ENCODE measurements at regions not wholly inside any gene's neighbourhood (a gene's known extent, or its start where the extent isn't known, plus 50 kb on each side); places are given as distances from the start of the nearest gene placed in this dataset.

GRCh38 chr2:234812851-234813250 lies 139.0 kb upstream of the SH3BP4 start:
- Histone ChIP-seq H3K9me3 (ENCODE audit: control insufficient read depth in 3 of 3, low read length in 3 of 3) (no peaks in the 10 kb centered on the region), H3K4me3 (ENCODE audit: low read length in 3 of 3) (no peak overlapping the region), H3K36me3 (ENCODE audit: control insufficient read depth in 3 of 3, insufficient read depth in 3 of 3, low read length in 3 of 3) (no peaks in the 10 kb centered on the region), H3K27ac (ENCODE audit: low read depth, low read length) (no peak overlapping the region), H3K4me1 (ENCODE audit: control insufficient read depth in 3 of 3, insufficient read depth in 3 of 3, low read length in 3 of 3) (no peaks in the 10 kb centered on the region), H3K27me3 (ENCODE audit: control insufficient read depth in 3 of 3, insufficient read depth in 3 of 3, low read length in 3 of 3) (peaks cover 0 to 8% (median 6%) of the 10 kb centered on the region in 3 donors), H3K9ac (ENCODE audit: low read depth in 1 of 3, low read length in 3 of 3) (no peak overlapping the region)

- no peaks in the 10 kb centered on the region for H3K9me3 ChIP-seq (ENCODE audit: control insufficient read depth in 3 of 3, low read length in 3 of 3)
- no peaks in the 10 kb centered on the region for H3K4me1 ChIP-seq (ENCODE audit: control insufficient read depth in 3 of 3, insufficient read depth in 3 of 3, low read length in 3 of 3)
- H3K36me3 ChIP-seq (ENCODE audit: control insufficient read depth in 3 of 3, insufficient read depth in 3 of 3, low read length in 3 of 3) = no peaks in the 10 kb centered on the region
- no peak overlapping the region for H3K27ac ChIP-seq (ENCODE audit: low read depth, low read length)
- H3K4me3 ChIP-seq (ENCODE audit: low read length in 3 of 3) = no peak overlapping the region
- no peak overlapping the region for H3K9ac ChIP-seq (ENCODE audit: low read depth in 1 of 3, low read length in 3 of 3)
- H3K27me3 ChIP-seq (ENCODE audit: control insufficient read depth in 3 of 3, insufficient read depth in 3 of 3, low read length in 3 of 3) = peaks cover 0 to 8% (median 5%) of the 10 kb centered on the region in 3 donors
These were observed 142.9 kb upstream of the SH3BP4 start for GRCh38 chr2:234808907-234809306.

GRCh38 chr2:234806818-234807217 lies 145.0 kb upstream of the SH3BP4 start:
- no peaks in the 10 kb centered on the region for H3K36me3 ChIP-seq (ENCODE audit: control insufficient read depth in 3 of 3, insufficient read depth in 3 of 3, low read length in 3 of 3)
- H3K9ac ChIP-seq (ENCODE audit: low read depth in 1 of 3, low read length in 3 of 3) = no peak overlapping the region
- no peaks in the 10 kb centered on the region for H3K4me1 ChIP-seq (ENCODE audit: control insufficient read depth in 3 of 3, insufficient read depth in 3 of 3, low read length in 3 of 3)
- H3K27me3 ChIP-seq (ENCODE audit: control insufficient read depth in 3 of 3, insufficient read depth in 3 of 3, low read length in 3 of 3) = peaks cover 0 to 6% (median 3%) of the 10 kb centered on the region in 3 donors
- no peak overlapping the region for H3K27ac ChIP-seq (ENCODE audit: low read depth, low read length)
- H3K4me3 ChIP-seq (ENCODE audit: low read length in 3 of 3) = no peak overlapping the region
- no peaks in the 10 kb centered on the region for H3K9me3 ChIP-seq (ENCODE audit: control insufficient read depth in 3 of 3, low read length in 3 of 3)

GRCh38 chr2:234805836-234806235 lies 146.0 kb upstream of the SH3BP4 start:
- H3K9ac ChIP-seq (ENCODE audit: low read depth in 1 of 3, low read length in 3 of 3) = no peak overlapping the region
- H3K4me1 ChIP-seq (ENCODE audit: control insufficient read depth in 3 of 3, insufficient read depth in 3 of 3, low read length in 3 of 3) = no peaks in the 10 kb centered on the region
- H3K4me3 ChIP-seq (ENCODE audit: low read length in 3 of 3) = no peak overlapping the region
- H3K27me3 ChIP-seq (ENCODE audit: control insufficient read depth in 3 of 3, insufficient read depth in 3 of 3, low read length in 3 of 3) = peaks cover 0 to 7% (median 3%) of the 10 kb centered on the region in 3 donors
- H3K9me3 ChIP-seq (ENCODE audit: control insufficient read depth in 3 of 3, low read length in 3 of 3) = no peaks in the 10 kb centered on the region
- no peaks in the 10 kb centered on the region for H3K36me3 ChIP-seq (ENCODE audit: control insufficient read depth in 3 of 3, insufficient read depth in 3 of 3, low read length in 3 of 3)
- H3K27ac ChIP-seq (ENCODE audit: low read depth, low read length) = no peak overlapping the region

GRCh38 chr2:234804704-234805103 lies 147.1 kb upstream of the SH3BP4 start:
- H3K9me3 ChIP-seq (ENCODE audit: control insufficient read depth in 3 of 3, low read length in 3 of 3) = no peaks in the 10 kb centered on the region
- no peak overlapping the region for H3K4me3 ChIP-seq (ENCODE audit: low read length in 3 of 3)
- H3K27ac ChIP-seq (ENCODE audit: low read depth, low read length) = no peak overlapping the region
- peaks cover 0 to 7% (median 3%) of the 10 kb centered on the region in 3 donors for H3K27me3 ChIP-seq (ENCODE audit: control insufficient read depth in 3 of 3, insufficient read depth in 3 of 3, low read length in 3 of 3)
- H3K4me1 ChIP-seq (ENCODE audit: control insufficient read depth in 3 of 3, insufficient read depth in 3 of 3, low read length in 3 of 3) = no peaks in the 10 kb centered on the region
- H3K36me3 ChIP-seq (ENCODE audit: control insufficient read depth in 3 of 3, insufficient read depth in 3 of 3, low read length in 3 of 3) = no peaks in the 10 kb centered on the region
- no peak overlapping the region for H3K9ac ChIP-seq (ENCODE audit: low read depth in 1 of 3, low read length in 3 of 3)

- H3K9me3 ChIP-seq (ENCODE audit: control insufficient read depth in 3 of 3, low read length in 3 of 3) = no peaks in the 10 kb centered on the region
- H3K9ac ChIP-seq (ENCODE audit: low read depth in 1 of 3, low read length in 3 of 3) = no peak overlapping the region
- no peaks in the 10 kb centered on the region for H3K36me3 ChIP-seq (ENCODE audit: control insufficient read depth in 3 of 3, insufficient read depth in 3 of 3, low read length in 3 of 3)
- no peaks in the 10 kb centered on the region for H3K4me1 ChIP-seq (ENCODE audit: control insufficient read depth in 3 of 3, insufficient read depth in 3 of 3, low read length in 3 of 3)
- H3K27me3 ChIP-seq (ENCODE audit: control insufficient read depth in 3 of 3, insufficient read depth in 3 of 3, low read length in 3 of 3) = peaks cover 0 to 7% (median 6%) of the 10 kb centered on the region in 3 donors
- H3K27ac ChIP-seq (ENCODE audit: low read depth, low read length) = no peak overlapping the region
- no peak overlapping the region for H3K4me3 ChIP-seq (ENCODE audit: low read length in 3 of 3)
These were observed 149.0 kb upstream of the SH3BP4 start for GRCh38 chr2:234802845-234803171.

- H3K27me3 ChIP-seq (ENCODE audit: control insufficient read depth in 3 of 3, insufficient read depth in 3 of 3, low read length in 3 of 3) = peaks cover 0 to 10% (median 7%) of the 10 kb centered on the region in 3 donors
- no peaks in the 10 kb centered on the region for H3K9me3 ChIP-seq (ENCODE audit: control insufficient read depth in 3 of 3, low read length in 3 of 3)
- no peak overlapping the region for H3K9ac ChIP-seq (ENCODE audit: low read depth in 1 of 3, low read length in 3 of 3)
- H3K4me3 ChIP-seq (ENCODE audit: low read length in 3 of 3) = no peak overlapping the region
- H3K27ac ChIP-seq (ENCODE audit: low read depth, low read length) = no peak overlapping the region
- H3K36me3 ChIP-seq (ENCODE audit: control insufficient read depth in 3 of 3, insufficient read depth in 3 of 3, low read length in 3 of 3) = no peaks in the 10 kb centered on the region
- H3K4me1 ChIP-seq (ENCODE audit: control insufficient read depth in 3 of 3, insufficient read depth in 3 of 3, low read length in 3 of 3) = no peaks in the 10 kb centered on the region
These were observed 149.6 kb upstream of the SH3BP4 start for GRCh38 chr2:234802071-234802844.

- no peaks in the 10 kb centered on the region for H3K36me3 ChIP-seq (ENCODE audit: control insufficient read depth in 3 of 3, insufficient read depth in 3 of 3, low read length in 3 of 3)
- H3K27ac ChIP-seq (ENCODE audit: low read depth, low read length) = no peak overlapping the region
- no peak overlapping the region for H3K4me3 ChIP-seq (ENCODE audit: low read length in 3 of 3)
- H3K4me1 ChIP-seq (ENCODE audit: control insufficient read depth in 3 of 3, insufficient read depth in 3 of 3, low read length in 3 of 3) = no peaks in the 10 kb centered on the region
- peaks cover 0 to 8% (median 7%) of the 10 kb centered on the region in 3 donors for H3K27me3 ChIP-seq (ENCODE audit: control insufficient read depth in 3 of 3, insufficient read depth in 3 of 3, low read length in 3 of 3)
- no peak overlapping the region for H3K9ac ChIP-seq (ENCODE audit: low read depth in 1 of 3, low read length in 3 of 3)
- H3K9me3 ChIP-seq (ENCODE audit: control insufficient read depth in 3 of 3, low read length in 3 of 3) = no peaks in the 10 kb centered on the region
These were observed 154.1 kb upstream of the SH3BP4 start for GRCh38 chr2:234797566-234798250.

- H3K27me3 ChIP-seq (ENCODE audit: control insufficient read depth in 3 of 3, insufficient read depth in 3 of 3, low read length in 3 of 3) = peaks cover 0 to 8% (median 7%) of the 10 kb centered on the region in 3 donors
- H3K36me3 ChIP-seq (ENCODE audit: control insufficient read depth in 3 of 3, insufficient read depth in 3 of 3, low read length in 3 of 3) = no peaks in the 10 kb centered on the region
- H3K9me3 ChIP-seq (ENCODE audit: control insufficient read depth in 3 of 3, low read length in 3 of 3) = no peaks in the 10 kb centered on the region
- H3K27ac ChIP-seq (ENCODE audit: low read depth, low read length) = no peak overlapping the region
- no peak overlapping the region for H3K9ac ChIP-seq (ENCODE audit: low read depth in 1 of 3, low read length in 3 of 3)
- no peak overlapping the region for H3K4me3 ChIP-seq (ENCODE audit: low read length in 3 of 3)
- H3K4me1 ChIP-seq (ENCODE audit: control insufficient read depth in 3 of 3, insufficient read depth in 3 of 3, low read length in 3 of 3) = no peaks in the 10 kb centered on the region
These were observed 155.7 kb upstream of the SH3BP4 start for GRCh38 chr2:234796045-234796591.

GRCh38 chr2:234795272-234795920 lies 156.4 kb upstream of the SH3BP4 start:
- no peaks in the 10 kb centered on the region for H3K4me1 ChIP-seq (ENCODE audit: control insufficient read depth in 3 of 3, insufficient read depth in 3 of 3, low read length in 3 of 3)

More at GRCh38 chr2:234795272-234795920, 156.4 kb upstream of the SH3BP4 start:
- Histone ChIP-seq H3K9ac (ENCODE audit: low read depth in 1 of 3, low read length in 3 of 3) (no peak overlapping the region), H3K27ac (ENCODE audit: low read depth, low read length) (no peak overlapping the region), H3K36me3 (ENCODE audit: control insufficient read depth in 3 of 3, insufficient read depth in 3 of 3, low read length in 3 of 3) (no peaks in the 10 kb centered on the region), H3K27me3 (ENCODE audit: control insufficient read depth in 3 of 3, insufficient read depth in 3 of 3, low read length in 3 of 3) (peaks cover 0 to 7% (median 6%) of the 10 kb centered on the region in 3 donors), H3K9me3 (ENCODE audit: control insufficient read depth in 3 of 3, low read length in 3 of 3) (no peaks in the 10 kb centered on the region), H3K4me3 (ENCODE audit: low read length in 3 of 3) (no peak overlapping the region)

All from skeletal muscle tissue (tissue), 3 donors.